Endometrial microvascular endothelial cells (primary cell): ENCODE measurements at regions not wholly inside any gene's neighbourhood (a gene's known extent, or its start where the extent isn't known, plus 50 kb on each side); places are given as distances from the start of the nearest gene placed in this dataset.

Experiments used
- in situ Hi-C: cut with HindIII; loops from 2 replicates; pipeline ENCODE4 v1.10.0; 2017; ENCODE audit warnings: low sequenced_read_pairs, low pct_unique_long_range_greater_than_20kb; ENCODE audit errors: inconsistent ontology term

GRCh38 chr2:236851187-236851586 lies 234.5 kb upstream of the COPS8 start:
- in situ Hi-C loops, result no loop called here

- in situ Hi-C loops, result no loop called here
These were observed 233.4 kb upstream of the COPS8 start for GRCh38 chr2:236852100-236852976.

- in situ Hi-C loops, result no loop called here
These were observed 232.7 kb upstream of the COPS8 start for GRCh38 chr2:236852977-236853374.

GRCh38 chr2:236853585-236854051 lies 232.1 kb upstream of the COPS8 start:
- in situ Hi-C loops, result no loop called here

DNA sequence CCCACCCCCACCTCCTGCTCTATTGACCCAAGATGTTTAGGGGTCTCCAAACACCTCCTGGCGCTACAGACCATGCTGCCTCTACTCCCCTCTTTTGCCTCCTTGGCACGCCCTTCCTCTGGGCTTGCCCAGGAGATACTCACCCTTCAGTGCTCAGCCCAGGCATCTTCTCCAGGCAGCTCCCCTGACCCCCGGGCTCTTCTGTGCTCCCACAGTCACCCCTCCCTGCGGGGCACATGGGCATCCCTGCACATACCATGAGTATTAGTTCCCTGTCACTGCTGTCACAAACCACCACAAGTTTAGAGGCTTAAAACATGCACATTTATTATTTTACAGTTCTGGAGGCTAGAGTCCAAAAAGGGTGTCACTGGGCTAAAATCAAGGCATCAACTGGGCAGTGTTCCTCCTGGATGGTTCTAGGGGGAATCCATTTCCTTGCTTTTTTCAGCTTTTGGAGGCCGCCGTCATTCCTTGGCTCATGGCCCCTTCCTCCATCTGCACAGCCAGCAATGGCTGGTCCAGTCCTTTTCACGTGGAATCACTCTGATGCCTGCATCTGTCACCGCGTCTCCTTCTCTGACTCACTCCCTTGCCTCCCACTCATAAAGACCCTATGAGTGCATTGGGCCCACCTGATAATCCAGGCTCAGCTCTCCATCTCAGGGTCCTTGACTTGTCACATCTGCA lies 230.4 kb upstream of the COPS8 start:
- in situ Hi-C loops, result no loop called here

GRCh38 chr2:236855866-236856847 lies 229.5 kb upstream of the COPS8 start:
- in situ Hi-C loops, result no loop called here

DNA sequence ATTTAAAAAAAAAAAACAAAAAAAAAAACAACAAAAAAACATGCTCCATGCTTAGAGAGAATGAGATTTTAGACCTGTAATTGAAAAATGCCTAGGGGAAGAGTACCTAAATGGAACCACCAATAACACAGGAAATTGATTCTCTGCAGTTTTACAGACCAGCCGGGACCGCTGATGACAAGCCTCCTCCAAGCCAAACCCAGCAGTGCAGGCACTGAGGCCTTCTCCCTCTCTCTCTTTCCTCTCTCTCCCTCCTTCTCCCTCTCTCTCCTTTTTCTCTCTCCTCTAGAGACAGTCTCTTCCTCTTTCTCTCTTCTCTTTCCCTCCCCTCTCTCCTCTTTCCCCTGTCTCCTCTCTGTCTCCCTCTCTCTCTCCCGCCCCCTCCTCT lies 228.8 kb upstream of the COPS8 start:
- in situ Hi-C loops, result no loop called here

DNA sequence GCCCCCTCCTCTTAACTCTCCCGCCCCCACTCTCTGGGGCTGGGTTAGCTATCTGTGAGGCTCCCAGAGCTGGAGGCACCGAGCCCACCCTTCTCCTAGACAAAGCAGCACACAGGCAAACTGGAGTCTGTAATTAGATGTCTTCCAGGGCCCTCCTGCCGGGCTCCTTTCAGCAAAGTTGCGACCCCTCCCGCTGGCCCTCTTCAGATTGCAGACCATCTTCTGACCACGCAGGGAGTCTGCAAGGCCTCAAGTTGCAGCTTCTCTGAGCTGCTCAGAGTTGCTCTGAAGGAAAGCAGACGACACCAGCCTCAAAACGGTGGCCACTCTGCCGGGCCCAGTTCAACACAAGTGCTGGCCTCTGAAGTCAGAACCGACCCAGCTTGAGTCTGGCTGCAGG lies 228.4 kb upstream of the COPS8 start:
- in situ Hi-C loops, result no loop called here

GRCh38 chr2:236857781-236858180 lies 227.9 kb upstream of the COPS8 start:
- in situ Hi-C loops, result no loop called here

DNA sequence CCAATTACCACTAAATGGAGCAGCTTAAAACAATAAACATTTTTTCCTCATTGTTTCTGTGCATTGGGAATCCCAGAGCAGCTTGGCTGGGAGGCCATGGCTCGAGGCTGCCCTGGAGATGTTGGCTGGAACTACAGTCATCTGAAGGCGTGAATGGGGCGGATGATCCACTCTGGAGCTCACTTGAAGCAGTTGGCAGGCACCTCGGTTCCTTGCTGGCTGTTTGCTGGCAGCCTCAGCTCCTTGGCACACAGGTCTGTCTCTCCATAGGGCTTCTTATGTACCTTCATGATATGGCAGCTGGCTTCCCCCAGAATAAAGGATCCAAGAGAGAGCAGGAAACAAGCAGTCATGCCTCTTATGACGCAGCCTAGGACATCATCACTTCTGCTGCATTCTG lies 227.0 kb upstream of the COPS8 start:
- in situ Hi-C loops, result no loop called here

- in situ Hi-C loops, result no loop called here
These were observed 225.8 kb upstream of the COPS8 start for GRCh38 chr2:236859908-236860307.

DNA sequence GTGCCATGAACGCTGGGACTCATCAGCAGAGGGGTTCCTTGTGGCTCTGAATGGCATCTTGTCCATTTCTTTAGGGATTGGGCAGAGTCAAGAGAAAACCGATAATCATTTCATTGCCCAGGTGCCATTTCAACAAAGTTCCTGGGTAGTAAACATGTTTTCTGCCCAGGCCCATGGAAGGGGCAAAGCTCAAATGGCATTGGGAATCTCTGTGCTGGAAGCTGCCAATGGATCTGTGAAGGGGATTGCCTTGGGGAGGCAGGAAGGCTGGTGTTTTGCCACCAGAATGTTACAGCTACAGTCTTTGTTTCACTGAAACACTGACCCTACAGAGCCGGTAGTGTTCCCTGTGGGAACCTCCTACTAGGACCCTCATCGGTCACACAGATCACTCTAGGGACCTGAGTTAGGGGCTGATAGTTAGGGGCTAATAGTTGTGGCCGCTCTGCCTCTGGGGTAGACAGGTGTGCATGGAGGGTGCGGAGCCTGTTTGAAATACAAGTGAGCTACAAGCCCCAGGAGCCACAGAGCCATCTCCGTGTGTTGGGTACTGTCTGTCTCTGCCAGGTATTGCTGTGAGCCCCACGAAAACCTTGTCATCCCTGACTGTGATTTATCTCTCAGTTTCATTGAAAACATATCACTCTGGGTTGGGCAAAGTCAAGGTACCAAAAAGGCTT lies 224.4 kb upstream of the COPS8 start:
- in situ Hi-C loops, result no loop called here

DNA sequence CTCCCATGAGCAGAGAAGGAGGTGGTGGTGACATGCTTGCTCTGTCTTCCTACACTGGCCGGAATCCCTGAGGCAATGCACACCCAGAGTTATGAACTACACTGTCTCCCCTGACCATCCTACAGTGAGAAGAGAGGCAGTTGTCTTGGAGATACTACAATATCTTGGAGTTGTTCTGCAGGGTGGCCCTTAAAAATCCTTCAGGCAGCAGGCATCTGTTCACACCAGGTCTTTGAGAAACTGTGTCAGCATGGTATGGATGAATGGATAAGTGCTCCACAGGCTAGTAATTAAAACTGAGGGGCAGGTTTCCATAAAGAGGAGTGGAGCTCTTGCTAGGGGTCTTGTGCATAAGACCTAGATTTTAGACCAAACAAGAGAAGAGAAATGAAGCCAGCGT lies 223.7 kb upstream of the COPS8 start:
- in situ Hi-C loops, result no loop called here

DNA sequence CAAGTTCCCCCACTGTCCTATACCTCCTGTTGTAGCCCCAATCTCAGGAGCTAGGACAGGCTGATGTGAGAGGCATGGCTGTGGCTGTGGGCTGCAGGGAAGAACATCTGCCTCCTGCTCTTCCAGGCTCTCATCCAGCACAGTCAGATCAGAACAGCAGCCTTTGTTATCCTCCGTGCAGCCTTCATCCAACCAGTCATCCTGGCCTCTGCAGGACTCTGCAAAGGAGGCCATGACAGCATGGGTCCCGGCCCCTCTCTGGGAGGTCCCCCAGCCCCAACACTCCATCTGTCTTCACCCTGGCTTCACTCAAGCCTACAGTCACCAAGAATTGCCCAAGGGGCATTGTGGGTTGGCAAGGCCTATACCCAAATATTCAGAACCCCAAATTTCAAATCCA lies 223.2 kb upstream of the COPS8 start:
- in situ Hi-C loops, result no loop called here

- in situ Hi-C loops, result no loop called here
These were observed 222.5 kb upstream of the COPS8 start for GRCh38 chr2:236862961-236863728.

DNA sequence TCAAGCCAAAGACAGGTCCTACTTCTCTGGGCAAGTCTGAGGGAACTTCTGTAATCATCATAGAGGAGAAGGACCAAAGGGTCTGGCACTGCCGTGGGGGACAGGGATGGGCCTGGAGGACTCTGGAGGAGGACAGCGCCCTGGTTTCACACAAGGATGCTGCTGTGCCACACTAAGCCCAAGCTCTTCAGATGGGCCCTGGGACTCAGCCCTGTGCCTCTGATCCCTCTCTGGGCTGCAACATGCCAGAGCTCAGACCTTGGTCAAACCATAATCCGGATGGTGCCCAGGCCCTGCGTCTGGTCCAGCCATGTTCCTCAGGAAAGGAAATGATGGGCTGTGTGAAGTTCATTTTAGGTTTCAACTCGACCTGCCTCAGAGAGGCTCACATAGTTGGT lies 222.0 kb upstream of the COPS8 start:
- in situ Hi-C loops, result no loop called here

- in situ Hi-C loops, result no loop called here
These were observed 220.6 kb upstream of the COPS8 start for GRCh38 chr2:236865052-236865451.
